Endodermal cell (in vitro differentiated cells): ENCODE measurements at regions not wholly inside any gene's neighbourhood (a gene's known extent, or its start where the extent isn't known, plus 50 kb on each side); places are given as distances from the start of the nearest gene placed in this dataset.

Source experiments
- DNase-seq: peaks from one replicate; pipeline ENCODE4 v3.0.0-alpha.2; 2017
- H3K27ac ChIP-seq: 2 replicates; pipeline ENCODE4 v1.5.1; 2013; ENCODE audit warnings: mild to moderate bottlenecking, low read depth, low read length, moderate library complexity
- H3K27me3 ChIP-seq: 2 replicates; pipeline ENCODE4 v1.6.1; 2013; ENCODE audit warnings: mild to moderate bottlenecking, low read length, moderate library complexity; ENCODE audit not compliant: insufficient read depth, control insufficient read depth, poor library complexity, severe bottlenecking
- H3K36me3 ChIP-seq: 2 replicates; pipeline ENCODE4 v1.7.0; 2013; ENCODE audit warnings: mild to moderate bottlenecking, low read length, moderate library complexity; ENCODE audit not compliant: control insufficient read depth, insufficient read depth
- H3K4me1 ChIP-seq: one replicate; pipeline ENCODE4 v1.7.0; 2013; ENCODE audit warnings: low read length; ENCODE audit not compliant: control insufficient read depth, insufficient read depth
- H3K4me3 ChIP-seq: 2 replicates; pipeline ENCODE4 v1.5.1; 2013; ENCODE audit warnings: mild to moderate bottlenecking, low read length, moderate library complexity
- H3K9ac ChIP-seq: 2 replicates; pipeline ENCODE4 v1.6.1; 2013; ENCODE audit warnings: mild to moderate bottlenecking, low read length, moderate library complexity; ENCODE audit not compliant: poor library complexity, severe bottlenecking; ENCODE audit errors: extremely low read depth
- H3K9me3 ChIP-seq: 2 replicates; pipeline ENCODE4 v1.6.1; 2013; ENCODE audit warnings: mild to moderate bottlenecking, low read length, moderate library complexity; ENCODE audit not compliant: control insufficient read depth
- H3K27ac Mint-ChIP-seq: 2 replicates; pipeline ENCODE4 v1.8.0; 2020; ENCODE audit warnings: mixed read lengths
- H3K27me3 Mint-ChIP-seq: 2 replicates; pipeline ENCODE4 v1.8.0; 2021; ENCODE audit warnings: mild to moderate bottlenecking, mixed read lengths; ENCODE audit not compliant: insufficient read depth
- H3K36me3 Mint-ChIP-seq: 2 replicates; pipeline ENCODE4 v1.8.0; 2020; ENCODE audit warnings: low read depth, mixed read lengths
- H3K4me1 Mint-ChIP-seq: 2 replicates; pipeline ENCODE4 v1.8.0; 2020; ENCODE audit warnings: mixed read lengths
- H3K4me3 Mint-ChIP-seq: 2 replicates; pipeline ENCODE4 v1.8.0; 2020; ENCODE audit warnings: mild to moderate bottlenecking, moderate library complexity, mixed read lengths
- H3K9me3 Mint-ChIP-seq: 2 replicates; pipeline ENCODE4 v1.8.0; 2020; ENCODE audit warnings: mild to moderate bottlenecking, mixed read lengths
- CTCF ChIP-seq: fragments of 200-600 bp; sonication (generic); conservative IDR thresholded peaks from 2 replicates; pipeline ENCODE4 v1.5.0; 2021; ENCODE audit warnings: antibody characterized with exemption, mild to moderate bottlenecking
- WGBS, 2 experiments: methylation state at CpG; one replicate each; pipeline versions ENCODE4 v1.1.5 to v1.1.7; 2013; ENCODE audit warnings: missing lambda C conversion rate in 2 of 2, mixed read lengths in 1 of 2; ENCODE audit not compliant: insufficient coverage in 1 of 2, insufficient read length in 1 of 2; 5-methylcytosine and 5-hydroxymethylcytosine counted together

- H3K9me3 Mint-ChIP-seq: no peaks in the 10 kb centered on the region
- H3K4me3 ChIP-seq: no peak overlapping the region
- no peaks in the 10 kb centered on the region for H3K36me3 ChIP-seq
- H3K27me3 Mint-ChIP-seq: peaks cover 10% of the 10 kb centered on the region
- no peak for DNase-seq
- no peak for TF ChIP-seq CTCF
- peaks cover 19% of the 10 kb centered on the region for H3K27me3 ChIP-seq
- no peak overlapping the region for H3K9ac ChIP-seq
- no peak overlapping the region for H3K4me3 Mint-ChIP-seq
- H3K27ac ChIP-seq: no peak overlapping the region
- H3K9me3 ChIP-seq: no peaks in the 10 kb centered on the region
- no peak overlapping the region for H3K27ac Mint-ChIP-seq
- peaks cover 13% of the 10 kb centered on the region for H3K4me1 Mint-ChIP-seq
- no peaks in the 10 kb centered on the region for H3K36me3 Mint-ChIP-seq
- H3K4me1 ChIP-seq: no peaks in the 10 kb centered on the region
- WGBS, 2 experiments: 100% methylated on average over 1 of the region's 1 CpG
Observed at GRCh38 chr7:54885285-54885684, 126.3 kb upstream of the SEC61G start.

GRCh38 chr7:54888067-54888733, 129.2 kb upstream of the SEC61G start:
- no peak for TF ChIP-seq CTCF
- H3K9me3 ChIP-seq: no peaks in the 10 kb centered on the region
- peaks cover 19% of the 10 kb centered on the region for H3K27me3 ChIP-seq
- H3K36me3 Mint-ChIP-seq: no peaks in the 10 kb centered on the region
- peak; percentile 69 for DNase-seq
- no peaks in the 10 kb centered on the region for H3K36me3 ChIP-seq
- H3K4me3 ChIP-seq: peak overlapping the region; percentile 71
- H3K27me3 Mint-ChIP-seq: peaks cover 10% of the 10 kb centered on the region
- 26 to 28% methylated on average over 18 to 25 of the region's 26 CpGs for WGBS, 2 experiments
- H3K27ac Mint-ChIP-seq: no peak overlapping the region
- no peaks in the 10 kb centered on the region for H3K4me1 ChIP-seq
- H3K9ac ChIP-seq: no peak overlapping the region
- peak overlapping the region; percentile 74 for H3K27ac ChIP-seq
- H3K4me1 Mint-ChIP-seq: peaks cover 13% of the 10 kb centered on the region
- H3K4me3 Mint-ChIP-seq: peak overlapping the region; percentile 48
- no peaks in the 10 kb centered on the region for H3K9me3 Mint-ChIP-seq

GRCh38 chr7:54888734-54889082, 129.7 kb upstream of the SEC61G start:
- Mint-ChIP-seq H3K4me1 (peaks cover 13% of the 10 kb centered on the region), H3K27me3 (peaks cover 10% of the 10 kb centered on the region), H3K36me3 (no peaks in the 10 kb centered on the region), H3K9me3 (no peaks in the 10 kb centered on the region), H3K27ac (no peak overlapping the region), H3K4me3 (peak overlapping the region; percentile 48)
- TF ChIP-seq CTCF: no peak
- Histone ChIP-seq H3K27ac (peak overlapping the region; percentile 74), H3K9me3 (no peaks in the 10 kb centered on the region), H3K36me3 (no peaks in the 10 kb centered on the region), H3K27me3 (peaks cover 19% of the 10 kb centered on the region), H3K4me3 (peak overlapping the region; percentile 71), H3K9ac (no peak overlapping the region), H3K4me1 (no peaks in the 10 kb centered on the region)
- DNase-seq: no peak
- 4 to 20% methylated on average over 5 to 11 of the region's 12 CpGs for WGBS, 2 experiments
